ENCODE measurements at regions not wholly inside any gene's neighbourhood (a gene's known extent, or its start where the extent isn't known, plus 50 kb on each side); places are given as distances from the start of the nearest gene placed in this dataset.

- no peak for DNase-seq (ENCODE audit: extremely low read depth in 1 of 11, low read depth in 9 of 11, low spot score in 4 of 11)
Observed at GRCh38 chr1:87950369-87950768, 621.7 kb downstream of the LMO4 start.

- DNase-seq (ENCODE audit: extremely low read depth in 1 of 11, low read depth in 9 of 11, low spot score in 4 of 11), result no peak
Observed at GRCh38 chr1:87951409-87951808, 622.7 kb downstream of the LMO4 start.

GRCh38 chr1:87951852-87952251, 623.2 kb downstream of the LMO4 start:
- DNase-seq (ENCODE audit: extremely low read depth in 1 of 11, low read depth in 9 of 11, low spot score in 4 of 11), result peak in 1 of 11 donors; percentile 9

- DNase-seq (ENCODE audit: extremely low read depth in 1 of 11, low read depth in 9 of 11, low spot score in 4 of 11), result no peak
Observed at GRCh38 chr1:87953121-87953520, 624.4 kb downstream of the LMO4 start.

GRCh38 chr1:87953732-87954344, 625.2 kb downstream of the LMO4 start:
- peak in 8 of 11 donors; percentile 32 to 74 (median 46) for DNase-seq (ENCODE audit: extremely low read depth in 1 of 11, low read depth in 9 of 11, low spot score in 4 of 11)

- DNase-seq (ENCODE audit: extremely low read depth in 1 of 11, low read depth in 9 of 11, low spot score in 4 of 11), result no peak
Observed at GRCh38 chr1:87955038-87955437, 626.4 kb downstream of the LMO4 start.

GRCh38 chr1:87956072-87956471, 627.4 kb downstream of the LMO4 start:
- DNase-seq (ENCODE audit: extremely low read depth in 1 of 11, low read depth in 9 of 11, low spot score in 4 of 11), result no peak

- DNase-seq (ENCODE audit: extremely low read depth in 1 of 11, low read depth in 9 of 11, low spot score in 4 of 11), result no peak
Observed at GRCh38 chr1:87956750-87957149, 628.1 kb downstream of the LMO4 start.

GRCh38 chr1:87957331-87957730, 628.7 kb downstream of the LMO4 start:
- DNase-seq (ENCODE audit: extremely low read depth in 1 of 11, low read depth in 9 of 11, low spot score in 4 of 11), result no peak

- no peak for DNase-seq (ENCODE audit: extremely low read depth in 1 of 11, low read depth in 9 of 11, low spot score in 4 of 11)
Observed at GRCh38 chr1:87958201-87958600, 629.5 kb downstream of the LMO4 start.

GRCh38 chr1:87958716-87959115, 630.0 kb downstream of the LMO4 start:
- DNase-seq (ENCODE audit: extremely low read depth in 1 of 11, low read depth in 9 of 11, low spot score in 4 of 11), result no peak

GRCh38 chr1:87959236-87959635, 630.6 kb downstream of the LMO4 start:
- DNase-seq (ENCODE audit: extremely low read depth in 1 of 11, low read depth in 9 of 11, low spot score in 4 of 11), result no peak

GRCh38 chr1:87961992-87962391, 633.3 kb downstream of the LMO4 start:
- DNase-seq (ENCODE audit: extremely low read depth in 1 of 11, low read depth in 9 of 11, low spot score in 4 of 11), result no peak

- DNase-seq (ENCODE audit: extremely low read depth in 1 of 11, low read depth in 9 of 11, low spot score in 4 of 11), result no peak
Observed at GRCh38 chr1:87963556-87963955, 634.9 kb downstream of the LMO4 start.

GRCh38 chr1:87965193-87965592, 636.5 kb downstream of the LMO4 start:
- DNase-seq (ENCODE audit: extremely low read depth in 1 of 11, low read depth in 9 of 11, low spot score in 4 of 11), result no peak

- peak in 9 of 11 donors; percentile 19 to 61 (median 40) for DNase-seq (ENCODE audit: extremely low read depth in 1 of 11, low read depth in 9 of 11, low spot score in 4 of 11)
Observed at GRCh38 chr1:87968197-87968955, 639.7 kb downstream of the LMO4 start.

- no peak for DNase-seq (ENCODE audit: extremely low read depth in 1 of 11, low read depth in 9 of 11, low spot score in 4 of 11)
Observed at GRCh38 chr1:87969040-87969439, 640.4 kb downstream of the LMO4 start.

GRCh38 chr1:87972811-87973210, 644.1 kb downstream of the LMO4 start:
- DNase-seq (ENCODE audit: extremely low read depth in 1 of 11, low read depth in 9 of 11, low spot score in 4 of 11), result peak in 2 of 11 donors; percentile 26 to 27

GRCh38 chr1:87973896-87974295, 645.2 kb downstream of the LMO4 start:
- DNase-seq (ENCODE audit: extremely low read depth in 1 of 11, low read depth in 9 of 11, low spot score in 4 of 11), result no peak

- no peak for DNase-seq (ENCODE audit: extremely low read depth in 1 of 11, low read depth in 9 of 11, low spot score in 4 of 11)
Observed at GRCh38 chr1:87976316-87976715, 647.6 kb downstream of the LMO4 start.

GRCh38 chr1:87977145-87977544, 648.5 kb downstream of the LMO4 start:
- DNase-seq (ENCODE audit: extremely low read depth in 1 of 11, low read depth in 9 of 11, low spot score in 4 of 11), result no peak

Data from renal cortex interstitium (tissue), 11 donors.